ENCODE measurements at regions not wholly inside any gene's neighbourhood (a gene's known extent, or its start where the extent isn't known, plus 50 kb on each side); places are given as distances from the start of the nearest gene placed in this dataset.

- H3K9me2 ChIP-seq (ENCODE audit: insufficient read depth), result no peaks in the 10 kb centered on the region
- no peaks in the 10 kb centered on the region for H3K36me3 ChIP-seq (ENCODE audit: control insufficient read depth in 1 of 2, insufficient read depth in 2 of 2, low read length in 2 of 2)
- no peaks in the 10 kb centered on the region for H3K4me1 ChIP-seq (ENCODE audit: control insufficient read depth in 1 of 2, insufficient read depth in 2 of 2, low read length in 2 of 2)
- no peaks in the 10 kb centered on the region for H3K79me2 ChIP-seq (ENCODE audit: insufficient read depth, low read length)
- ATAC-seq (no peak), DNase-seq (ENCODE audit: low read depth, low spot score) (no peak)
- no peak overlapping the region for H3K27ac ChIP-seq (ENCODE audit: low read depth, low read length)
- CTCF ChIA-PET, result no interaction called here
- H2AFZ ChIP-seq (ENCODE audit: low read depth, low read length, poor library complexity, severe bottlenecking), result no peak overlapping the region
- intact Hi-C loops (cut with micrococcal nuclease), result no loop called here
- POLR2A ChIA-PET, result no interaction called here
- H3K4me3 ChIP-seq (replicated peaks in 1 of 2; ENCODE audit: low read depth in 1 of 2, low read length in 2 of 2), result no peak overlapping the region
- no peak overlapping the region for H3K9ac ChIP-seq (ENCODE audit: low read length)
- BruUV-seq (replicated peaks), result no TSS peak
- H3K9me3 ChIP-seq (ENCODE audit: control insufficient read depth in 1 of 2, insufficient read depth in 1 of 2, low read depth in 1 of 2, low read length in 2 of 2), result no peaks in the 10 kb centered on the region
- H4K20me1 ChIP-seq (ENCODE audit: insufficient read depth), result no peaks in the 10 kb centered on the region
- RAD21 ChIA-PET (ENCODE audit: low non-redundant PET in 1 of 2, low total read pairs in 2 of 2, uncharacterized antibody in 2 of 2, unreplicated experiment in 2 of 2), result no interaction called here
- H3K27me3 ChIP-seq (ENCODE audit: insufficient read depth, low read length), result peaks cover 10% of the 10 kb centered on the region; the same call in 1 of the 2 replicates
- no peak overlapping the region for H3K4me2 ChIP-seq (ENCODE audit: low read length)
- TF ChIP-seq EZH2phosphoT487 (IDR thresholded peaks at IDR 0.05; ENCODE audit: borderline replicate concordance) (no peak), CBX3 (IDR thresholded peaks at IDR 0.05; ENCODE audit: low read depth) (no peak), ZBTB33 (IDR thresholded peaks at IDR 0.05; ENCODE audit: extremely low read depth, insufficient replicate concordance, low read length) (no peak), ZFX (IDR thresholded peaks at IDR 0.05) (no peak), FOSL1 (IDR thresholded peaks at IDR 0.05; ENCODE audit: low read depth) (no peak), ZNF274 (IDR thresholded peaks at IDR 0.05; ENCODE audit: low read depth, low read length) (no peak), POLR2A (IDR thresholded peaks at IDR 0.05; ENCODE audit: borderline replicate concordance, extremely low read depth, insufficient read depth, insufficient read length) (no peak), RAD21 (IDR thresholded peaks at IDR 0.05; ENCODE audit: low read depth) (no peak), EGR1 (IDR thresholded peaks at IDR 0.05; ENCODE audit: low read depth) (no peak), JUND (IDR thresholded peaks at IDR 0.05) (no peak), SRF (IDR thresholded peaks at IDR 0.05; ENCODE audit: low read depth) (no peak), SP1 (IDR thresholded peaks at IDR 0.05; ENCODE audit: low read depth) (no peak), CTCF (IDR thresholded peaks at IDR 0.05 in 2 of 3, conservative IDR thresholded peaks at IDR 0.05 in 1 of 3; ENCODE audit: borderline replicate concordance in 1 of 3, insufficient read depth in 1 of 3, low read depth in 2 of 3, low read length in 2 of 3) (no peak)
- TF ChIP-seq, protein P1, sequence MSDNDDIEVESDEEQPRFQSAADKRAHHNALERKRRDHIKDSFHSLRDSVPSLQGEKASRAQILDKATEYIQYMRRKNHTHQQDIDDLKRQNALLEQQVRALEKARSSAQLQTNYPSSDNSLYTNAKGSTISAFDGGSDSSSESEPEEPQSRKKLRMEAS (IDR thresholded peaks at IDR 0.05), result no peak
These were observed 121.3 kb upstream of the EPHA4 start for GRCh38 chr2:221693365-221693764.

Data from HCT116 (cell line).